ENCODE measurements at regions not wholly inside any gene's neighbourhood (a gene's known extent, or its start where the extent isn't known, plus 50 kb on each side); places are given as distances from the start of the nearest gene placed in this dataset.
"Not testable (repeated sequence)": the region's sequence is repeated elsewhere in the genome, so short reads cannot be mapped to it uniquely, and the experiment has no call there.

GRCh38 chr2:111355022-111355817, 234.5 kb downstream of the BCL2L11 start:
- H3K4me3 ChIP-seq (ENCODE audit: low read length in 3 of 3); H3K9ac ChIP-seq (ENCODE audit: low read length in 3 of 3); H3K36me3 ChIP-seq (ENCODE audit: control insufficient read depth in 2 of 3, insufficient read depth in 3 of 3, low read length in 3 of 3); H3K9me3 ChIP-seq (ENCODE audit: control insufficient read depth in 2 of 3, insufficient read depth in 1 of 3, low read length in 3 of 3); H3K27ac ChIP-seq (ENCODE audit: low read depth in 2 of 2, low read length in 2 of 2); FAIRE-seq; H3K27me3 ChIP-seq (ENCODE audit: control insufficient read depth, insufficient read depth, low read length); intact Hi-C loops (cut with DNase I); H3K4me1 ChIP-seq (ENCODE audit: control insufficient read depth in 2 of 3, insufficient read depth in 2 of 3, low read depth in 1 of 3, low read length in 3 of 3): not testable (repeated sequence)
- peak; percentile 26 to 54 (median 50) for DNase-seq

GRCh38 chr2:111355823-111356511, 235.3 kb downstream of the BCL2L11 start:
- intact Hi-C loops (cut with DNase I); H3K4me1 ChIP-seq (ENCODE audit: control insufficient read depth in 2 of 3, insufficient read depth in 2 of 3, low read depth in 1 of 3, low read length in 3 of 3); H3K9me3 ChIP-seq (ENCODE audit: control insufficient read depth in 2 of 3, insufficient read depth in 1 of 3, low read length in 3 of 3); H3K27ac ChIP-seq (ENCODE audit: low read depth in 2 of 2, low read length in 2 of 2); H3K9ac ChIP-seq (ENCODE audit: low read length in 3 of 3); H3K27me3 ChIP-seq (ENCODE audit: control insufficient read depth, insufficient read depth, low read length); DNase-seq; FAIRE-seq; H3K36me3 ChIP-seq (ENCODE audit: control insufficient read depth in 2 of 3, insufficient read depth in 3 of 3, low read length in 3 of 3); H3K4me3 ChIP-seq (ENCODE audit: low read length in 3 of 3): not testable (repeated sequence)

GRCh38 chr2:111356512-111357031, 235.9 kb downstream of the BCL2L11 start:
- peak in 1 of 5 donors; percentile 92 for DNase-seq
- H3K4me3 ChIP-seq (ENCODE audit: low read length in 3 of 3); intact Hi-C loops (cut with DNase I); H3K9me3 ChIP-seq (ENCODE audit: control insufficient read depth in 2 of 3, insufficient read depth in 1 of 3, low read length in 3 of 3); H3K27me3 ChIP-seq (ENCODE audit: control insufficient read depth, insufficient read depth, low read length); H3K36me3 ChIP-seq (ENCODE audit: control insufficient read depth in 2 of 3, insufficient read depth in 3 of 3, low read length in 3 of 3); H3K9ac ChIP-seq (ENCODE audit: low read length in 3 of 3); H3K27ac ChIP-seq (ENCODE audit: low read depth in 2 of 2, low read length in 2 of 2); FAIRE-seq; H3K4me1 ChIP-seq (ENCODE audit: control insufficient read depth in 2 of 3, insufficient read depth in 2 of 3, low read depth in 1 of 3, low read length in 3 of 3): not testable (repeated sequence)

- intact Hi-C loops (cut with DNase I); H3K9ac ChIP-seq (ENCODE audit: low read length in 3 of 3); H3K27me3 ChIP-seq (ENCODE audit: control insufficient read depth, insufficient read depth, low read length); H3K4me3 ChIP-seq (ENCODE audit: low read length in 3 of 3); FAIRE-seq; H3K4me1 ChIP-seq (ENCODE audit: control insufficient read depth in 2 of 3, insufficient read depth in 2 of 3, low read depth in 1 of 3, low read length in 3 of 3); H3K27ac ChIP-seq (ENCODE audit: low read depth in 2 of 2, low read length in 2 of 2); H3K9me3 ChIP-seq (ENCODE audit: control insufficient read depth in 2 of 3, insufficient read depth in 1 of 3, low read length in 3 of 3); H3K36me3 ChIP-seq (ENCODE audit: control insufficient read depth in 2 of 3, insufficient read depth in 3 of 3, low read length in 3 of 3): not testable (repeated sequence)
- peak; percentile 42 to 71 (median 54) for DNase-seq
Observed at GRCh38 chr2:111365986-111366640, 245.4 kb downstream of the BCL2L11 start.

GRCh38 chr2:111366641-111367029, 245.9 kb downstream of the BCL2L11 start:
- H3K4me1 ChIP-seq (ENCODE audit: control insufficient read depth in 2 of 3, insufficient read depth in 2 of 3, low read depth in 1 of 3, low read length in 3 of 3); H3K27me3 ChIP-seq (ENCODE audit: control insufficient read depth, insufficient read depth, low read length); intact Hi-C loops (cut with DNase I); H3K36me3 ChIP-seq (ENCODE audit: control insufficient read depth in 2 of 3, insufficient read depth in 3 of 3, low read length in 3 of 3); H3K9me3 ChIP-seq (ENCODE audit: control insufficient read depth in 2 of 3, insufficient read depth in 1 of 3, low read length in 3 of 3); H3K4me3 ChIP-seq (ENCODE audit: low read length in 3 of 3); FAIRE-seq; H3K27ac ChIP-seq (ENCODE audit: low read depth in 2 of 2, low read length in 2 of 2); H3K9ac ChIP-seq (ENCODE audit: low read length in 3 of 3): not testable (repeated sequence)
- peak in 3 of 5 donors; percentile 11 to 28 (median 24) for DNase-seq

GRCh38 chr2:111367080-111367479, 246.4 kb downstream of the BCL2L11 start:
- H3K27ac ChIP-seq (ENCODE audit: low read depth in 2 of 2, low read length in 2 of 2); H3K36me3 ChIP-seq (ENCODE audit: control insufficient read depth in 2 of 3, insufficient read depth in 3 of 3, low read length in 3 of 3); FAIRE-seq; DNase-seq; H3K9me3 ChIP-seq (ENCODE audit: control insufficient read depth in 2 of 3, insufficient read depth in 1 of 3, low read length in 3 of 3); H3K27me3 ChIP-seq (ENCODE audit: control insufficient read depth, insufficient read depth, low read length); H3K4me1 ChIP-seq (ENCODE audit: control insufficient read depth in 2 of 3, insufficient read depth in 2 of 3, low read depth in 1 of 3, low read length in 3 of 3); H3K4me3 ChIP-seq (ENCODE audit: low read length in 3 of 3); H3K9ac ChIP-seq (ENCODE audit: low read length in 3 of 3); intact Hi-C loops (cut with DNase I): not testable (repeated sequence)

- H3K36me3 ChIP-seq (ENCODE audit: control insufficient read depth in 2 of 3, insufficient read depth in 3 of 3, low read length in 3 of 3); H3K9me3 ChIP-seq (ENCODE audit: control insufficient read depth in 2 of 3, insufficient read depth in 1 of 3, low read length in 3 of 3); FAIRE-seq; H3K4me3 ChIP-seq (ENCODE audit: low read length in 3 of 3); H3K27ac ChIP-seq (ENCODE audit: low read depth in 2 of 2, low read length in 2 of 2); H3K27me3 ChIP-seq (ENCODE audit: control insufficient read depth, insufficient read depth, low read length); intact Hi-C loops (cut with DNase I); H3K4me1 ChIP-seq (ENCODE audit: control insufficient read depth in 2 of 3, insufficient read depth in 2 of 3, low read depth in 1 of 3, low read length in 3 of 3); H3K9ac ChIP-seq (ENCODE audit: low read length in 3 of 3): not testable (repeated sequence)
- peak in 4 of 5 donors; percentile 8 to 28 (median 20) for DNase-seq
Observed at GRCh38 chr2:111367871-111368270, 247.2 kb downstream of the BCL2L11 start.

GRCh38 chr2:111368288-111368687, 247.6 kb downstream of the BCL2L11 start:
- H3K36me3 ChIP-seq (ENCODE audit: control insufficient read depth in 2 of 3, insufficient read depth in 3 of 3, low read length in 3 of 3); H3K9ac ChIP-seq (ENCODE audit: low read length in 3 of 3); H3K4me3 ChIP-seq (ENCODE audit: low read length in 3 of 3); H3K27ac ChIP-seq (ENCODE audit: low read depth in 2 of 2, low read length in 2 of 2); H3K9me3 ChIP-seq (ENCODE audit: control insufficient read depth in 2 of 3, insufficient read depth in 1 of 3, low read length in 3 of 3); H3K4me1 ChIP-seq (ENCODE audit: control insufficient read depth in 2 of 3, insufficient read depth in 2 of 3, low read depth in 1 of 3, low read length in 3 of 3); DNase-seq; intact Hi-C loops (cut with DNase I); H3K27me3 ChIP-seq (ENCODE audit: control insufficient read depth, insufficient read depth, low read length); FAIRE-seq: not testable (repeated sequence)

All from kidney (tissue), 10 donors.